ENCODE measurements at regions not wholly inside any gene's neighbourhood (a gene's known extent, or its start where the extent isn't known, plus 50 kb on each side); places are given as distances from the start of the nearest gene placed in this dataset.

DNA sequence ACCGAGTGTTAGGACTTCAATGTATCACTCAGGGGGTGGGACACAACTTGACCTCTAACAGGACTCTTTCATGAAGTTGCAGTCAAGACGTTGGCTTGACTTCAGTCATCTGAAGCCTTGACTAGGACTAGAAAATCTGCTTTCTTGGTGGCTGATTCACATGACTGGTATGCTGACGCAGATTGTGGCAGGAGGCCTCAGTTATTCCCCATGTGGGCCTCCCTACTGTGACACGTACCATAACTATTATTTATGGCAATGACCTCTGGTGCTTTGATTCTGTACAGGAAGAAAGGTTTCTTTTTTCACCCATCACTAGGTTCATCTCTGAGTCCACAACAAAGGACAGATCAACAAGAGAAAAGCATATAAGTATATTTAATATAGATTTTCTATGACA, 270.4 kb downstream of the NEDD1 start:
- DNase-seq: no peak
- CTCF ChIA-PET: no interaction called here

GRCh38 chr12:97181571-97182265, 274.7 kb downstream of the NEDD1 start:
- WGBS (ENCODE audit: low lambda C conversion rate): 26% methylated on average over 10 of the region's 10 CpGs
- Histone ChIP-seq H3K79me2 (ENCODE audit: insufficient read depth) (no peaks in the 10 kb centered on the region), H2AFZ (ENCODE audit: low read depth) (no peak overlapping the region), H4K20me1 (ENCODE audit: insufficient read depth) (no peaks in the 10 kb centered on the region), H3K36me3 (replicated peaks in 1 of 2; ENCODE audit: control insufficient read depth in 1 of 2, insufficient read depth in 2 of 2, low read length in 1 of 2) (no peaks in the 10 kb centered on the region), H3K9me3 (no peaks in the 10 kb centered on the region), H3K4me3 (ENCODE audit: low read depth in 2 of 2, low read length in 1 of 2) (no peak overlapping the region), H3F3A (replicated peaks; ENCODE audit: insufficient read depth) (no peaks in the 10 kb centered on the region), H3K4me1 (ENCODE audit: control insufficient read depth in 1 of 2, insufficient read depth in 2 of 2, low read depth in 1 of 2, low read length in 1 of 2) (no peaks in the 10 kb centered on the region), H3K9ac (no peak overlapping the region), H3K27ac (ENCODE audit: low read depth in 2 of 2, low read length in 1 of 2) (no peak overlapping the region), H3K9me2 (no peaks in the 10 kb centered on the region), H3K27me3 (ENCODE audit: insufficient read depth) (no peaks in the 10 kb centered on the region), H3K4me2 (no peak overlapping the region)
- TF ChIP-seq PBX3 (IDR thresholded peaks at IDR 0.05) (no peak), GABPA (IDR thresholded peaks at IDR 0.05; ENCODE audit: low read depth) (no peak), FOSL2 (IDR thresholded peaks at IDR 0.05; ENCODE audit: borderline replicate concordance, low read depth) (no peak), USF2 (IDR thresholded peaks at IDR 0.05; ENCODE audit: borderline replicate concordance, low read depth, low read length) (no peak), FOXM1 (IDR thresholded peaks at IDR 0.05; ENCODE audit: low read depth) (no peak), SMC3 (IDR thresholded peaks at IDR 0.05; ENCODE audit: low read depth, low read length) (no peak), POLR2AphosphoS5 (IDR thresholded peaks at IDR 0.05; ENCODE audit: low read depth, low read length) (no peak), GATA2 (CRISPR knock-in tag; IDR thresholded peaks at IDR 0.05) (no peak)
- CTCF ChIA-PET: no interaction called here
- POLR2A ChIA-PET: no interaction called here
- no peak for DNase-seq

More for the DNA sequence above, 270.4 kb downstream of the NEDD1 start:
- Histone ChIP-seq H3K9me3 (no peaks in the 10 kb centered on the region), H3K9me2 (no peaks in the 10 kb centered on the region), H3K4me3 (ENCODE audit: low read depth in 2 of 2, low read length in 1 of 2) (no peak overlapping the region), H2AFZ (ENCODE audit: low read depth) (no peak overlapping the region), H3K4me1 (ENCODE audit: control insufficient read depth in 1 of 2, insufficient read depth in 2 of 2, low read depth in 1 of 2, low read length in 1 of 2) (no peaks in the 10 kb centered on the region), H3K27me3 (ENCODE audit: insufficient read depth) (no peaks in the 10 kb centered on the region), H3K4me2 (no peak overlapping the region), H4K20me1 (ENCODE audit: insufficient read depth) (no peaks in the 10 kb centered on the region), H3K9ac (no peak overlapping the region), H3K27ac (ENCODE audit: low read depth in 2 of 2, low read length in 1 of 2) (no peak overlapping the region), H3K79me2 (ENCODE audit: insufficient read depth) (no peaks in the 10 kb centered on the region), H3K36me3 (replicated peaks in 1 of 2; ENCODE audit: control insufficient read depth in 1 of 2, insufficient read depth in 2 of 2, low read length in 1 of 2) (no peaks in the 10 kb centered on the region), H3F3A (replicated peaks; ENCODE audit: insufficient read depth) (no peaks in the 10 kb centered on the region)
- TF ChIP-seq, protein P1, sequence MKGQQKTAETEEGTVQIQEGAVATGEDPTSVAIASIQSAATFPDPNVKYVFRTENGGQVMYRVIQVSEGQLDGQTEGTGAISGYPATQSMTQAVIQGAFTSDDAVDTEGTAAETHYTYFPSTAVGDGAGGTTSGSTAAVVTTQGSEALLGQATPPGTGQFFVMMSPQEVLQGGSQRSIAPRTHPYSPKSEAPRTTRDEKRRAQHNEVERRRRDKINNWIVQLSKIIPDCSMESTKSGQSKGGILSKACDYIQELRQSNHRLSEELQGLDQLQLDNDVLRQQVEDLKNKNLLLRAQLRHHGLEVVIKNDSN (IDR thresholded peaks at IDR 0.05; ENCODE audit: borderline replicate concordance, low read depth): no peak
- TF ChIP-seq PBX3 (IDR thresholded peaks at IDR 0.05) (no peak), RAD21 (IDR thresholded peaks at IDR 0.05; ENCODE audit: low read length) (no peak), JUND (IDR thresholded peaks at IDR 0.05) (no peak), GATA2 (CRISPR knock-in tag; IDR thresholded peaks at IDR 0.05) (no peak), RXRA (IDR thresholded peaks at IDR 0.05; ENCODE audit: borderline replicate concordance, low read depth) (no peak), MXI1 (IDR thresholded peaks at IDR 0.05; ENCODE audit: low read depth, low read length) (no peak)
- TF ChIP-seq, protein P2, sequence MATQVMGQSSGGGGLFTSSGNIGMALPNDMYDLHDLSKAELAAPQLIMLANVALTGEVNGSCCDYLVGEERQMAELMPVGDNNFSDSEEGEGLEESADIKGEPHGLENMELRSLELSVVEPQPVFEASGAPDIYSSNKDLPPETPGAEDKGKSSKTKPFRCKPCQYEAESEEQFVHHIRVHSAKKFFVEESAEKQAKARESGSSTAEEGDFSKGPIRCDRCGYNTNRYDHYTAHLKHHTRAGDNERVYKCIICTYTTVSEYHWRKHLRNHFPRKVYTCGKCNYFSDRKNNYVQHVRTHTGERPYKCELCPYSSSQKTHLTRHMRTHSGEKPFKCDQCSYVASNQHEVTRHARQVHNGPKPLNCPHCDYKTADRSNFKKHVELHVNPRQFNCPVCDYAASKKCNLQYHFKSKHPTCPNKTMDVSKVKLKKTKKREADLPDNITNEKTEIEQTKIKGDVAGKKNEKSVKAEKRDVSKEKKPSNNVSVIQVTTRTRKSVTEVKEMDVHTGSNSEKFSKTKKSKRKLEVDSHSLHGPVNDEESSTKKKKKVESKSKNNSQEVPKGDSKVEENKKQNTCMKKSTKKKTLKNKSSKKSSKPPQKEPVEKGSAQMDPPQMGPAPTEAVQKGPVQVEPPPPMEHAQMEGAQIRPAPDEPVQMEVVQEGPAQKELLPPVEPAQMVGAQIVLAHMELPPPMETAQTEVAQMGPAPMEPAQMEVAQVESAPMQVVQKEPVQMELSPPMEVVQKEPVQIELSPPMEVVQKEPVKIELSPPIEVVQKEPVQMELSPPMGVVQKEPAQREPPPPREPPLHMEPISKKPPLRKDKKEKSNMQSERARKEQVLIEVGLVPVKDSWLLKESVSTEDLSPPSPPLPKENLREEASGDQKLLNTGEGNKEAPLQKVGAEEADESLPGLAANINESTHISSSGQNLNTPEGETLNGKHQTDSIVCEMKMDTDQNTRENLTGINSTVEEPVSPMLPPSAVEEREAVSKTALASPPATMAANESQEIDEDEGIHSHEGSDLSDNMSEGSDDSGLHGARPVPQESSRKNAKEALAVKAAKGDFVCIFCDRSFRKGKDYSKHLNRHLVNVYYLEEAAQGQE (IDR thresholded peaks at IDR 0.05; ENCODE audit: low read depth, low read length): no peak
- POLR2A ChIA-PET: no interaction called here
- WGBS (ENCODE audit: low lambda C conversion rate): 22% methylated on average over 4 of the region's 4 CpGs
